NCI-H1048 (cell line): ENCODE measurements at regions not wholly inside any gene's neighbourhood (a gene's known extent, or its start where the extent isn't known, plus 50 kb on each side); places are given as distances from the start of the nearest gene placed in this dataset.

Source experiments
- DNase-seq: peaks from one replicate; lab custom pipeline; 2025; lab: John Stamatoyannopoulos, UW

- no peak for DNase-seq
Observed at GRCh38 chr10:107919626-107920235, 755.2 kb upstream of the SORCS1 start.

GRCh38 chr10:107918171-107918570 is 753.7 kb upstream of the SORCS1 start:
- no peak for DNase-seq

- DNase-seq: no peak
Observed at GRCh38 chr10:107915215-107915610, 750.7 kb upstream of the SORCS1 start.

GRCh38 chr10:107914450-107915214 is 750.1 kb upstream of the SORCS1 start:
- DNase-seq: no peak

GRCh38 chr10:107913317-107914294 is 749.1 kb upstream of the SORCS1 start:
- DNase-seq: no peak

- DNase-seq: no peak
Observed at GRCh38 chr10:107901076-107901475, 736.6 kb upstream of the SORCS1 start.

GRCh38 chr10:107900131-107900530 is 735.6 kb upstream of the SORCS1 start:
- no peak for DNase-seq

GRCh38 chr10:107899502-107900062 is 735.1 kb upstream of the SORCS1 start:
- no peak for DNase-seq

- DNase-seq: no peak
Observed at GRCh38 chr10:107899075-107899474, 734.6 kb upstream of the SORCS1 start.

- DNase-seq: no peak
Observed at GRCh38 chr10:107898392-107898791, 733.9 kb upstream of the SORCS1 start.

- DNase-seq: no peak
Observed at GRCh38 chr10:107894516-107894915, 730.0 kb upstream of the SORCS1 start.

- no peak for DNase-seq
Observed at GRCh38 chr10:107889105-107889504, 724.6 kb upstream of the SORCS1 start.

GRCh38 chr10:107880185-107880584 is 715.7 kb upstream of the SORCS1 start:
- DNase-seq: no peak

- DNase-seq: no peak
Observed at GRCh38 chr10:107873007-107873406, 708.5 kb upstream of the SORCS1 start.

- DNase-seq: no peak
Observed at GRCh38 chr10:107865691-107866090, 701.2 kb upstream of the SORCS1 start.

- no peak for DNase-seq
Observed at GRCh38 chr10:107859065-107859464, 694.6 kb upstream of the SORCS1 start.

- no peak for DNase-seq
Observed at GRCh38 chr10:107856047-107856315, 691.5 kb upstream of the SORCS1 start.

- no peak for DNase-seq
Observed at GRCh38 chr10:107855301-107856046, 691.0 kb upstream of the SORCS1 start.

- no peak for DNase-seq
Observed at GRCh38 chr10:107848726-107849360, 684.3 kb upstream of the SORCS1 start.

GRCh38 chr10:107847620-107848019 is 683.1 kb upstream of the SORCS1 start:
- no peak for DNase-seq

- DNase-seq: no peak
Observed at GRCh38 chr10:107834706-107835105, 670.2 kb upstream of the SORCS1 start.
